SIG-M5 treated with dmso at 0.1 percent for 504 hours (cell line): ENCODE measurements at regions not wholly inside any gene's neighbourhood (a gene's known extent, or its start where the extent isn't known, plus 50 kb on each side); places are given as distances from the start of the nearest gene placed in this dataset.

ENCODE experiments used
- DNase-seq: peaks from one replicate; lab custom pipeline; 2025; ENCODE audit not compliant: unreplicated experiment; lab: John Stamatoyannopoulos, UW

DNA sequence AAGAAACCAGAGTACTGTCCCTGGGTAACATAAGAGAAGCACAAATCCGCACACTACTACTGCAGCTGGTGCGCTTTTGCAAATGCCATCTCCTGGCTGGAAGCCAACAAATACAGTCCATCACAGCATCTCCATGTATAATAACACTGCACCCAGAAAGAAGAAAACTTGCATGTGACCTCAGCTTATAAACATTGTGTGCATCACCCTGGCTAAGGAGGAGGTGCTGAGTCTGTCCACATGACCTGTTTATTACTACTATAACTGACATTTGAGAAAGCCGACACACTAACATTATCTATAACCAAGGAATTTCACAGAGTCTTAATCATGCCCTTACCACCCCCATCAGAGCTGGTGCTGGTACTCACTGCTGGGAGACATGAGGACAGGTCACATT, 516.8 kb downstream of the CFAP47 start:
- DNase-seq: no peak

DNA sequence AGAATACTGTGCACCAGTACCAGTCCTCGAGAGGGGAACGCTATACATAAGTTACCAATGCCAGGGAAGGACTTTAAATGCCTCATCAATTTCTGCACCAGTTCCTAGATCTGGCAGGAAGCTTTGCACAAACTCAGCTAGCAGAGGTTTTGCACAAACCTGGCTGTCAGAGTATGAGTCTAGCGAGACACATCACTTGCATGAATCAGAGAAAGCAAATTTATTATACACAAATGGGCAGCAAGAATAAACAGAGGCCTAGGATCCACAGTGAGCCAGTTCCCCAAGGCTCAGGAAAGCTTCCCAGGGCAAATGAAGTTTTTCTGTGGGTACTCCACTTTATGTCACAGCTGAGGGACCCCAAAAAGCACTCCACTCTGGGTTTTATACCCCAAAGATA, 523.5 kb downstream of the CFAP47 start:
- no peak for DNase-seq

DNA sequence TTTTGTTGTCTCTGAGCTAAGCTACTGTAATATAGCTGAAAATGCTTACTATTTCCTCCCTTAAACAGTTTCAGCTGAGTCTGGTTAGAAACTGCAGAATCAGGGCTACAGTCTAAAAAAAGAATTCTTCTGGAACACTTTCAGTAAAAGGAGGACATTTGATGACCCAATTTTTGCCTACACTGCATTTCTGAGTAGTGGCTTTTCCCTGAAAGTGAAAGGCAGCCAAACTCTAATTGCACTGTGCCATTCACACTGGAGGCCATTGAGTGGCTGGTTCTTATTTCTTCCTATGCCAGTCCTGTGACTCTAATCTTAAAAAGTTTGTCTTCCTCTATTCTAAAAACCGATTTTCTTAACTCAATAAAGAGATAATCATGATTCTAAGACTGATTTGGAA, 526.0 kb downstream of the CFAP47 start:
- no peak for DNase-seq

DNA sequence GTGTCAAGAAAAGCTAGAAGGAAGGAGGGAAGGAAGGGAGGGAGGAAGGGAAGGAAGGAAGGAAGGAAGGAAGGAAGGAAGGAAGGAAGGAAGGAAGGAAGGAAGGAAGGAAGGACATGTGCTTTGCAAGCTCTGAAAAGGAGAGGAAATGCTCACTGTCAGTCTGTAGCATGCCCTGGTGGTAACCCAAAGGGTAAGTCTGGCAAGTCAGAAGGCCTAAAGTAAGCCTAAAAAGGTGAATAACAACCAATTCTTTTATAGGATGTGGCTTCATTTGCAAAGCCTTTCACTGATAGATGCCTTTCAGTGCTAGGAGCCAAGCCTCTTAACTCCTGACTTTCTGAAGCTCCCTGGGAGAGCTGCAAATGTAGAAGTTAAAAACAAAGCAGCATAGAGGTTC, 542.6 kb downstream of the CFAP47 start:
- DNase-seq: no peak

DNA sequence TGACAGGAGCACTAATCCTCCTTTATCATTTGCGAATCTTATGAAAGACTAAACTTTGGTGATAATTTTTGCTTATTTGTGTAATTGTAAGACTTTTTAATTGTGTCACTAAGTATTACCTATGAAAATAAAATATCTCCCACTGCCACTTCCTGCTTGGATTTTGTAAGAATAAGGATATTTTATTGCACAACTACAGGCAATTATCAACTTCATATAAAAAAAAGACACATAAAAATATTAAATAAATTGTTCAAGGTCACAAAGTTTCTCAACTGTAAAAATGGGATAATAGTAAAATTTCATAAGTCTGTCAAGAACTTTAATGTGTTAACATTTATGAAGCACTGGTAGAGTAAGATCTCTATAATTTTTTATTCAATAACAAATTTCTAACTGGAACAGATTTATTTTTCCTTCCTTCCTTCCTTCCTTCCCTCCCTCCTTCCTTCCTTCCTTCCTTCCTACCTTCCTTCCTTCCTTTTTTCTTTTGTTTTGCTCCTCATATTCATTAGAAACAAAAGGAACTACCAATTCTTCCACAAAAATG, 527.6 kb upstream of the FAM47C start:
- no peak for DNase-seq

DNA sequence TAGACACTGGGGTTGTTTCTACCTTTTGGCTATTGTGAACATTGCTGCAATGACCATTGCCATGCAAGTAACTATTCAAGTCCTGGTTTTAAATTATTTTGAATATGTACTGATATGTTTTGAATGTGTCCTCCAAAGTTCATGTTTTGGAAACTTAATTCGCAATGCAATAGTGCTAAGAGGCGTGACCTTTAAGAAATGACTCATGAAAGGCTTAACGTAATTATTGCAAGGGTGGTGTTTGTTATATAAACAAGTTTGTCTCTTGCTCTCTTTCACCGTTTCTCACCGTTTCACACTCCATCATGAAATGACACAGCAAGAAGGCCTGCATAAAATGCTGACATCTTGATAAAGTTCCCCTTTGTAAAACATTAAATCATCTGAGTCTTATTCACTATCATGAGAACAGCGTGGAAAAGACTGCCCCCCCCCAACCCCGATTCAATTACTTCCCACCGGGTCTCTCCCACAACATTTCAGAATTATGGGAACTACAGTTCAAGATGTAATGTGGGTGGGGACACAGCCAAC, 506.9 kb upstream of the FAM47C start:
- no peak for DNase-seq

DNA sequence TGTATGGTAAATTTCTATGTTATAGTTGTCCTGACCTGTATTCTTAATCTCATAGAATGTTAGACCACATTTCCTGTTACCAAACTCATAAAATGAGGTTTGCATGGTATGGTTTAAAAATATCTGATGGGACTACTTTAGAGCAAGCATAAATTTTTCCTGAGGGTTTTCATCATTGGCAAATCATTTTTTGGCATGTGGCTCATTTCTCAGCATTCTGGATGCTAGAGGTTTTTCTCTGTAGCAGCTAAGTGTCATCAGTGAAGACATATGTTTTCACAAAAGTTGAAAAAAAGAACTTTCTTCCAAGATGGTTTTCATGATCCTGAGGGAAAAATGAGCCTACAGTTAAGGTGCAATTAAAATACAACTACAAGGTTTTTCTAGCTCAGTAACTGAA, 503.5 kb upstream of the FAM47C start:
- DNase-seq: no peak

DNA sequence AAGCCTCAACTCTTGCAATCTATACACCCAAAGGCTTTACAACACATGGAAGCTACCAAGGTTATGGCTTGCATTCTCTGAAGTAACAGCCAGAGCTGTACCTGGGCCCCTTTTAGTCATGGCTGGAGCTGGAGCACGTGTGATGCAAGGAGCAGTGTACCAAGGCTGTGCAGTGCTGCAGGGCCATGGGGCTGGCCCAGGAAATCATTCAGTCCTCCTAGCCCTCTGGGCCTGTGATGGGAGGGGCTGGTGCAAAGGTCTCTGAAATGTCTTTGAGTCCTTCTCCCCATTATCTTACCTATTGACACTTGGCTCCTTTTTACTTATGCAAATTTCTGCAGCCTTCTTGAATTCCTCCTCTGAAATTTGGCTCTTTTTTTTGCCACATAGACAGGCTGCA, 500.1 kb upstream of the FAM47C start:
- DNase-seq: no peak

DNA sequence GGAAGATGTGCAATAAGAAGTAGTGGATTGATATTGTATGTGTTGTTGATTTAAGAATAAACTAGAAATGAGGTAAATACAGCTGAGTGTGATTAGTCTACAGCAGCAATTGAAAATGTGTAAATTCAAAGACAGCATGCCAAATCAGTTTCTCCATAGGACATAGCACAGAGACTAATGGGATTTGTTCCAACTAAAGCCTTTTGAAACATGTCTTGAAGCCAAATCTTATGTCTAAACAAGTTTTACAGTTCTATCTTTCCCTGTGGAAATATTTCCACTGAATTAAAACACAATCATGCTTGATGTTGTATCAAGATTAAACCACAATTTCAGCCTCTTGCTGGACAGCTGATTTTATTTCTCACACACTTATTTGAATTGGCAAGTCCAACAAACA, 497.4 kb upstream of the FAM47C start:
- DNase-seq: no peak

DNA sequence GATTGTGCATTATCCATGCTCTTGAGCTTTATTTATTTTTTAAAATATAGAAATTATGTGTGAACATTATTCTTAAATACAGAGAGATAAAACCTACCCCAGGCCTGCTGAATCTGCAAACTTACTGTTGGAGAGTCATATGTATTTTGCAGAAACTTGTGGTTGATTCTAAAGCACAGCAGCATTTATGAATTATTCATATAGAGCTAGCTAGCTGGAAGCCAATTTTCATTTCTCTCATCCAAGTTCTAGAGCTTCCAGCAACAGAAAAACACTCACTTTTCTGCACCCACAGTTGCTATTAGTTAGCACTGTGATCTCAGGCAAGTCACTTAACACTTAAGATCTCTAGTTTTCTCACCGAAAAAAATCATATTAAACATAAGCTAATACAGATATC, 479.5 kb upstream of the FAM47C start:
- no peak for DNase-seq

DNA sequence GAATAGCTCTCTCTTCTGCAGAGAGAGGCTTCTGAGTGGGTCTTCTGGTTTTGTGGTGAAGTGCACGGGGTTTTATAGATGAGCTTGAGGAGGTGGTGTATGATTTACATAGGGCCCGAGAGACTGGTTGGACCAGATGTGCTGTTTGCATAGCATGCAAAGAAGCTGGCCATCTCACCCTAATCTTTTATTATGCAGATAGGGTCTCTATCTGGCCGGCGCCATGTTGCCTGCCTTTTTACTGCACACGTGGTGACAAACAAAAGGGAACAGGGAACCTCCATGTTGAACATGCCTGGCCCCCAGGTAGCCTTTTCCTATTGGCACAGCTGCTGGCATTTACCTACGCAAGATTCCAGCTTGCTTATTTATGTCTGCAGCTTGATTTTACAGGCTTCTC, 473.3 kb upstream of the FAM47C start:
- DNase-seq: no peak

DNA sequence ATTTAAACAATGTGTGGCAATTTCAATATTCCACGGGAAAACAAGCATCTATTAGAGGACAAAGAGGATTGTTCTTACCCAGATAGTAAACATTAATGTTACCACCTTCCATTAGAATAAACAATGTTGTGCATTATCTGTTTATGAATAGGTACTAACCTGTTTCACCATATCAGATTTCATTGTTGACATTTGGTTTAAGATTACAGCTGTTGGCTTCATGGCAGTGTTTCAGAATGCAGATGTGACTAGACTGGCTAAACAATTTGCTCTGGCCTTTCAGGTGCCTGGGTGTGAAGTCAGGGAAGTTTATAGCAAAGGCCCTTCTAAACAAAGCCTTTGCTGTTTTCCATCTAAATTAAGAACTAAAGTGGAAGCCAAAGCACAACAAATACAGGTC, 464.7 kb upstream of the FAM47C start:
- no peak for DNase-seq

DNA sequence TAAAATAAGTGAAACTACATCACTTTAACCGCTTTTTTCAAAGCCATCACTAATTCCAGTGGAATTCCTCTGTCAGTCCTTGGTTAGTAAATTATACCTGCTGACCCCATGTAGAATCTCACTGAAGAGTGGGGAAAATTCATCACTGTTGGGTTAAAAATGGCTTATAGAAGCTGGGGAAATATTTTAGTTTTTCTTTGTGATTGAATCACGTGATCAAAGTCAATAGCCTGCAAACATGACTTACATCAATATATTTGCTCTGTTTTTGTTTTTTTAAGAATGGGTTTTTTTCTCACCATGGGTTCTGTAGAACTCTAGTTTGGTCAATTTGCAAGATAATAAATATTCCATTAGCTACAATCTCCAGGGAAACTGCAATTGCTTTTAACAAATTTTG, 445.2 kb upstream of the FAM47C start:
- DNase-seq: no peak

DNA sequence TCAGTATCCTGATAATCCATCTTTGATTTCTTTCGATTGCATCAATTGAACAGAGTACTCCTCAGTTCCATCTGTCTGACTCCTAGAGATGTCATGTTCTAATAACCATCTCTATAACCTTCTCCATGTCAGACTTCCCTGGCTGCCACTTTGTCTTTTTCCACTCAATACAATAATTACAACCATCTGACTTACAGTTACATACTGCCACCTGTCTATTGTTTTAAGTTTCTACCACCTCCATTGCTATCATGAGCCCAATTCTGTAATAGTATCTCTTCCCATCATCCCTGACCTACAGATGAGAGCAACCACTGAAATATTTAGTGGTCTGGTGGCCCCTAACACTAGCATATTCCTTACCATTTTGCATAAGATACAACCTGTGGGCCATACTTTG, 439.2 kb upstream of the FAM47C start:
- DNase-seq: no peak

DNA sequence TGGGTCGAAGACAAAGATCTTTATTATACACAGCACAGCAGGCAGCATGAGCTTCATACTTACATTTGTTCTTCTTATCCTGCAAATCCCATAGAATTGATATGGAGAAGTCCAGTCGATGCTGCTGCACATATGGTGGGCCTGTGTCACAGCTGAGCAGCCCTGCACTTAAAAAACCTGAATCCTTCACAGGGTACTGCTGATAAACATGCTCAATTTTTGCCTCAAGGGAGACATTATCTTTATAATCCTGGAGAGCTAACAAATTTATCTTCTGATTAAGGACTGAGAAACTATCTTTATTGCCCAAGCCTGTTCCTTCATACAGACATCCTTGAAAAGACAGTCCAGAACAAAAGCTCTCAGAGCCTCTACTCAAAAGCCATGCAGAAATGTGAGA, 434.4 kb upstream of the FAM47C start:
- no peak for DNase-seq

DNA sequence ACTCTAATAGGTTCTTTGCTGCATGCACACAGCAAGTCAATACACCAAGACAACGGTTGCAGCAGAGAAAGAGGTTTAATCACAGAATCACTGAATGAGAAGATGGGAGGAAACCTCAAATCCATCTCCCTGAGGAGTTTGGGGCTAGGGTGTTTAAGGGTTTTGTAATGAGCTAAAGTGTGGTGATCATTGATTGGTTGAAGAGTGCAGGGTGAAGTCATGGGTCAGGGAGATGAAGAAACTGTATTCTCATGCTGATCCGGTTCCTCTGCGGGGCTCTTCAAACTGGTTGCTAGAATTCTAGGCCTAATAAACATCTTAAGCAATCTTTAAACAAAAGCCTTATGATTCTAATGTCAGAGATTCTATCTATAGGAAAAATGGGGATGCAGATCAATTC, 432.5 kb upstream of the FAM47C start:
- DNase-seq: no peak

DNA sequence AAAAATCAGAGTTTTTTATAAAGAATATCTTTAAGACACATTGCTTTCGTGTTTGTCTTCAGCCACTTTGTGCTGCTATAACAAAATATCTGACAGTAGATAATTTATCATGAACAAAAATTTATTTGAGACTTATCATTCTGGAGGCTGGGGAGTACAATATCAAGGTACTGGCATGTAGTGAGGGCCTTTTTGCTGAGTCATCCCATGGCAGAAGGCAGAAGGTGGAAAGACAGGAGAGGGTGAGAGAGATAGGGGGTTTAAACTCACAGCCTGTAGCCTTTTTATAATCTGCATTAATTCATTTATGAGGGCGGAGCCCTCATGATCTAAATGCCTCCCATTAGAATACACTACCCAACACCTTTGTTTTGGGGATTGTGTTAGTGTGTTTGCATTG, 431.2 kb upstream of the FAM47C start:
- DNase-seq: no peak

DNA sequence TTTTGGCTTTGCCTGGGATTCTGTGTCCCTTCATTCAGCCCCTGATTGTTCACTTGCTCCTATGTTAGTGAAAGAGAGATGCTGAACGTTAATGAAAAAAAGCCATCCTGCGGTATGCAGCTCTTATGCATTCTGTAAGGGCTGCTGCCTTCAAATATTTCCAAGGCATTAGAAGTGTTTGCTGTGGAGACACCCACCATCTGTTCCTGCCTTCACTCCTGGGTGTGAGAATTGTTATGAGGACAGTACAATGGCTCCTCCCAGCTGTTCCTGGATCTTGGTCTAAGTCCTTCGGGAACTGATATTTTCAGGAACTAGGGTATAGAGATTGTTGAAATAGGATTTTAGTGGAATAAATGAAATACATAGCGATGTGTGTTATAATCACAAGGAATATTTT, 427.1 kb upstream of the FAM47C start:
- no peak for DNase-seq

DNA sequence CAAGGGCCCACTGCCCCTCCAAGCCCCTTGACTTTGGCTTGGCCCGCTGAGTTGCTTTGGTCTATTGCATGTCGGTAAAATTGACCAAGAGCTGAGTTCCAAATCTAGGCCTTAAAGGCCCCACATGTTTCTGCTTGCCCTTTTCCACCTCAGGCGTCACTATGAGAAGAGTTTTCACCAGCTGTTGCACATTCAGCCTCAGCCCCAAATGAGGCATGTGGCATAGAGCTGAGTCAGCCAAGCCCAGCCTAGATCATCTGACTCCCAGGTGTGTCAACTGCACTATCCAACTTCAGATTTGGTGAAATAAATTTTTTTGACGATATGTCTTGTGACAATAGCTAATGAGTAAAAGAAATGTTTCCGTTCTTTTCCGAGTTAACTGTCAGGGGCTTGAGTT, 424.5 kb upstream of the FAM47C start:
- no peak for DNase-seq

DNA sequence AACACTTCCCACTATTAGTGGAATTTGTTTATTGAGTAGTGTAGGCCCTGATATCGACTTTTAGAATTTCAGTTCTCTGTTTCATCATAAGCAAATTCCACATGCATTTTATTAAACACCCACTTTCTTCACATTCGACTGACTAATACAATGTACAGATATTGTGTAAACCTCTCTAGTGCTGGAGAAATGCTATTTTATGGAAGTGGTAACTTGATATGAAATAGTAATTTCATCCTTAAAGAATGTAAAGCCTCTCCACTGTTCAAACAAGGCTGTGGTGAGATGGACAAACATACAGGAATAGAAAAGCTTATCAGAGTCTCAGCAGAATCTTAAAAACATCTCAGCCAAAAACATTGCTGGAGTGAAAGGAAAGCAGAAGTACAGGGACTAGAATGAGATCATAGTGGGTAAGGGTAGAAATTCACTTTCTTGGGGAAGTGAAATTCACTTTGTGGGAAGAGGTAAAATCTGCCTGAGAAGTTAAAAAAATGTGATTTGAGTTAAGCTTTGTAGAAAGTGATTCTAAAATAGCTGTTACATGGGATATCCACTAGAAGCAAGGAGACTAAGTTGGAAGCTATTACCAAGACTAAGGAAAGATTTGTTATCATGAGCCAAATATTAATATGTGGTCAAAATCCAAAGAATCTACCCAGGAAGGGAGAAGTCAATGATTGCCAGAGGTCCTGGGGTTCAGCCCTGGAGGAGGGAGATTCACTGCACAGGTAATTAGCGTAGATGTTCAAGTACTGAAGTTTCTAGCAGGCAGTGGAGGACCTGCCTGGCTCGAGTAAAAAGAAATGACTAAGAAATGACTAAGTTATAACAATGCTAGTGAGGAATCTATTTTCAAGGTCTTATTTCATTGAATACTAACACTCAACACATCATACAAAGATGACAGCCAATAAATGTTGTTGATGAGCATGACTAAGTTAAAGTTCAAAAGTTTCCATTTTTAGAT, 398.3 kb upstream of the FAM47C start:
- DNase-seq: peak; percentile 2

DNA sequence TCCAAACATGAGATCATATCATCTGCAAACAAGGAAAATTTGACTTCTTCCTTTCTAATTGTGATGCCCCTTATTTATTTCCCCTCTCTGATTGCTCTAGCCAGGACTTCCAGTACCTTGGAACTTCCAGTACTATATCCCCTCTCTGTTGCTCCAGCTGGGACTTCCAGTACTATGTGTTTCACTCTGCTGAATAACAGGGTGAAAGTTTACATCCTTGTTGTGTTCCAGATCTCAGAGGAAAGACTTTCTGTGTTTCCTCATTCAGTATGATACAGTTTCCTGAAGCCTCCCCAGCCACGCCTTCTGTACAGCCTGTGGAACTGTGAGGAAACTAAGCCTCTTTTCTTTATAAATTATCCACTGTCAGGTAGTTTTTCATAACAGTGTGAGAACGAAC, 381.3 kb upstream of the FAM47C start:
- no peak for DNase-seq

DNA sequence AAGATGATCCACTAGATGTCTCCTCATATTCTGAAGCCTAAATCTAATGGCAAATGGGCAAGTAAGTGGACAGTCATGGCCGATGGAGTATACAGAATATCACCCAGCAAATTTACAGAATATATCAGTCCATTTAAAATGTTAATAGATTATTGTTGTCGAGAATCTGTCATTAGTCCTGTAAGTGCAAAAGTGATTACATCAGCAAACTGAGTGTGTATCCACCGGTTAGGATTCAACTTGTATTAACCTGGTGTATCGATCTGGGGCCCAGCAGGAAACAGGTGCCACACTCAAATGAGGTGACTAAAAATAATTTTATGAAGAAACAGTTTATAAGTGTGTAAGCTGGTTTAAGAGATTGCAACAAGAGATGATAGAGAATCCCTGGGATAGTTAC, 367.9 kb upstream of the FAM47C start:
- no peak for DNase-seq

DNA sequence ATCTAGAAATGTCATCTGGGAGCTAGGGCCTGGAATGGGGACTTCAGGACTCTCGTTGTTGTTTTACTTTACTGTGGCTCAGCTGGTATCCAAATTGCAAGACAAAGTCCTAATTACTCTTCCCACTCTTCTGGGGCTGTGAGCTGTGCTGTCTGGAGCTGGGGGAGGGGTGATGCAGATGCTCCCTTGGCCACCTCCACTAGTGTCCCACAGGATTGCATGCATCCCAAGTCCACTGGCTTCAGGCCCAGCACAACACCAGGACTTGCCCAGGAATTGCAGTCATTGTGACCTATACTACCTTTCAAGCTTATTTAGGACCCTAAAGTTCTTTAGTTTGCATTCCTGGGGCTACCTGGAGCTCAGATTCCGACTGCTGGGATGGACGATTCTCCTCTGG, 366.1 kb upstream of the FAM47C start:
- no peak for DNase-seq
